ENCODE measurements at regions not wholly inside any gene's neighbourhood (a gene's known extent, or its start where the extent isn't known, plus 50 kb on each side); places are given as distances from the start of the nearest gene placed in this dataset.

DNA sequence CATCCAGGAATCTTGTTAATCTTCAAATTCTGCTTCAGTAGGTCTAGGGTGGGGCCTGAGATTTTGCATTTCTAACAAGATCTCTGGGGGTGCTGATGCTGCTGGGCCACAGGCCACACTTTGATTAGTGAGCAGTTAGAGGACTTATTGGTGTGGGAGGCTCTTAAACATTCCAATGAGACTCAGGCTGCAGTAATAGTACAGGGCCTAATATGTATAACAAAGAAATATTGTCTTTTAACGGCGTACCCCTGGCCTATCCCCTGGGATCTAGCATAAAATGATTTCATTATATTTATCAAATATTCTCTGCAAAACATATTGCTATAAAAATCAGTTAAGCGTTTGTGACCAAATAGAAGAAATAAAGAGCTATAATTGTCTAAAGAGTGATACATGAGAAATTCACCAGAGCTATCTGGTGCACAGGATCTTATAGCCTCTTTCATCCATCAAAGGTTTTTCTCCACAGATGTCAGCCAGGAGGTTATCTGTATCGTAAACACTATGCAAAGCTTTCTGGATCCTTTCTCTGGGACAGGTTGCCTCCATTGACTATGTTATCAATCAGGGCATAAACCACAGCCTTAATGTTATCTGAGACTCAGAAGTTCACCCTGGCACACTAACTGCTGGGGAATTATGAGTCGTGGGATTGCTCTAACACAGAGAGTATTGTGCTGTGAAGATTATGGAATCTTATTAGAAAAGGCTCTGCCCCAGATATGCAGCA lies 488.5 kb upstream of the MAP3K7 start:
- Histone ChIP-seq H3K27ac (ENCODE audit: insufficient read depth, low read length) (no peak overlapping the region), H3K4me1 (ENCODE audit: control insufficient read depth, extremely low read depth, insufficient read depth, low read length) (no peaks in the 10 kb centered on the region), H4K20me1 (ENCODE audit: control insufficient read depth, extremely low read depth, insufficient read depth, low read length) (no peaks in the 10 kb centered on the region), H3K79me2 (ENCODE audit: control insufficient read depth, insufficient read depth, low read length) (no peaks in the 10 kb centered on the region), H2AFZ (ENCODE audit: low read length) (no peak overlapping the region), H3K36me3 (ENCODE audit: control insufficient read depth, insufficient read depth, low read length) (no peaks in the 10 kb centered on the region), H3K4me3 (replicated peaks in 1 of 4; ENCODE audit: control extremely low read depth in 1 of 4, insufficient read depth in 1 of 4, low read depth in 3 of 4, low read length in 4 of 4) (no peak overlapping the region), H3K4me2 (ENCODE audit: extremely low read depth, insufficient read depth, low read length) (no peak overlapping the region), H3K27me3 (ENCODE audit: control insufficient read depth, insufficient read depth, low read length) (no peaks in the 10 kb centered on the region), H3K9ac (ENCODE audit: insufficient read depth, low read length) (no peak overlapping the region), H3K9me3 (ENCODE audit: control insufficient read depth, insufficient read depth, low read depth, low read length) (no peaks in the 10 kb centered on the region)
- TF ChIP-seq CTCF (conservative IDR thresholded peaks at IDR 0.05 in 1 of 2, IDR thresholded peaks at IDR 0.05 in 1 of 2; ENCODE audit: low read depth in 1 of 2, low read length in 2 of 2), result no peak
- TF ChIP-seq EZH2 (IDR thresholded peaks at IDR 0.05; ENCODE audit: low read length, missing control alignments), result no peak
- DNase-seq (ENCODE audit: low read depth in 2 of 2), result peak in 1 of 2 donors; percentile 21

DNA sequence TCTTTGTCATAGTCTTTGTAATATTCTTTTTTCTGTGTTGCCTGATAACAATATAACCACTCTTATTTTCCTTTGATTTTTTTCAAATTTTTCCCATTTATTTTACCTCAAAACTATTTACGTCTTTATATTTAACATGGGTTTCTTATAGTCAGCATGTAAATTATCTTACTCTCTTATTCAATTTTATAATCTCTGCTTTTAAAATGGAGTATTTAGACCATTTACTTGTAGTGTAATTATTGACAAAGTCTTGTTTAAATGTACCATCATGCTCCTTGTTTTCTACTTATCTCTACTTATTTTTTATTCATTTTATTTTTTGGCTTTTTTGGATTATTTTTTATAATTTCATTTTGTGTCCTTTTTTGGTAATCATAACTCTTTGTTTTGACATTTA lies 476.5 kb upstream of the MAP3K7 start:
- Histone ChIP-seq H3K4me1 (ENCODE audit: control insufficient read depth, extremely low read depth, insufficient read depth, low read length) (no peaks in the 10 kb centered on the region), H3K9ac (ENCODE audit: insufficient read depth, low read length) (no peak overlapping the region), H3K36me3 (ENCODE audit: control insufficient read depth, insufficient read depth, low read length) (no peaks in the 10 kb centered on the region), H4K20me1 (ENCODE audit: control insufficient read depth, extremely low read depth, insufficient read depth, low read length) (no peaks in the 10 kb centered on the region), H3K4me3 (replicated peaks in 1 of 4; ENCODE audit: control extremely low read depth in 1 of 4, insufficient read depth in 1 of 4, low read depth in 3 of 4, low read length in 4 of 4) (no peak overlapping the region), H3K79me2 (ENCODE audit: control insufficient read depth, insufficient read depth, low read length) (no peaks in the 10 kb centered on the region), H3K4me2 (ENCODE audit: extremely low read depth, insufficient read depth, low read length) (no peak overlapping the region), H3K27me3 (ENCODE audit: control insufficient read depth, insufficient read depth, low read length) (no peaks in the 10 kb centered on the region), H3K9me3 (ENCODE audit: control insufficient read depth, insufficient read depth, low read depth, low read length) (no peaks in the 10 kb centered on the region), H2AFZ (ENCODE audit: low read length) (no peak overlapping the region), H3K27ac (ENCODE audit: insufficient read depth, low read length) (no peak overlapping the region)
- TF ChIP-seq EZH2 (IDR thresholded peaks at IDR 0.05; ENCODE audit: low read length, missing control alignments) (no peak), CTCF (conservative IDR thresholded peaks at IDR 0.05 in 1 of 2, IDR thresholded peaks at IDR 0.05 in 1 of 2; ENCODE audit: low read depth in 1 of 2, low read length in 2 of 2) (no peak)
- no peak for DNase-seq (ENCODE audit: low read depth in 2 of 2)

DNA sequence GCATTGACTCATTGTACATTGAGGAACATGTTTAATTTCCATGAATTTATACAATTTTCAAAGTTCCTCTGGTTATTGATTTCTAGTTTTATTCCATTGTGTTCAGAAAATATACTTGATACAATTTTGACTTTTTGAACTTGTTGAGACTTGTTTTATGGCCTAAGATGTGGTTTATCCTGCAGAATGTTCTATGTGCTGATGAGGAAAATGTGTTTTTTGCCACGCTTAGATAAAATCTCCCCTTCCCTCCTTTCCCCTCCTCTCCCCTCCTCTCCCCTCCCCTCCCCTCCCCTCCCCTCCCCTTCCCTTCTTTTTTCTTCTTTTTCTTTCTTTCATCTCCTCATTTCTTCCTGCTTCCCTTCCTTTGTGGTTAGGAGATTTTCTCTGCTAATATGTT lies 470.8 kb upstream of the MAP3K7 start:
- no peaks in the 10 kb centered on the region for H3K79me2 ChIP-seq (ENCODE audit: control insufficient read depth, insufficient read depth, low read length)
- no peak overlapping the region for H3K4me2 ChIP-seq (ENCODE audit: extremely low read depth, insufficient read depth, low read length)
- H2AFZ ChIP-seq (ENCODE audit: low read length), result no peak overlapping the region
- no peaks in the 10 kb centered on the region for H3K36me3 ChIP-seq (ENCODE audit: control insufficient read depth, insufficient read depth, low read length)
- H3K9me3 ChIP-seq (ENCODE audit: control insufficient read depth, insufficient read depth, low read depth, low read length), result no peaks in the 10 kb centered on the region
- DNase-seq (ENCODE audit: low read depth in 2 of 2), result no peak
- no peaks in the 10 kb centered on the region for H3K4me1 ChIP-seq (ENCODE audit: control insufficient read depth, extremely low read depth, insufficient read depth, low read length)
- no peak overlapping the region for H3K9ac ChIP-seq (ENCODE audit: insufficient read depth, low read length)
- TF ChIP-seq EZH2 (IDR thresholded peaks at IDR 0.05; ENCODE audit: low read length, missing control alignments) (no peak), CTCF (conservative IDR thresholded peaks at IDR 0.05 in 1 of 2, IDR thresholded peaks at IDR 0.05 in 1 of 2; ENCODE audit: low read depth in 1 of 2, low read length in 2 of 2) (no peak)
- no peak overlapping the region for H3K27ac ChIP-seq (ENCODE audit: insufficient read depth, low read length)
- H3K27me3 ChIP-seq (ENCODE audit: control insufficient read depth, insufficient read depth, low read length), result no peaks in the 10 kb centered on the region
- no peak overlapping the region for H3K4me3 ChIP-seq (replicated peaks in 1 of 4; ENCODE audit: control extremely low read depth in 1 of 4, insufficient read depth in 1 of 4, low read depth in 3 of 4, low read length in 4 of 4)
- H4K20me1 ChIP-seq (ENCODE audit: control insufficient read depth, extremely low read depth, insufficient read depth, low read length), result no peaks in the 10 kb centered on the region

All from fibroblast of lung (primary cell).